HG03439 (cell line): ENCODE measurements at regions not wholly inside any gene's neighbourhood (a gene's known extent, or its start where the extent isn't known, plus 50 kb on each side); places are given as distances from the start of the nearest gene placed in this dataset.

Source experiments
- ATAC-seq: cut with Tn5 transposase; IDR thresholded peaks from one replicate; pipeline ENCODE4 v1.9.1; 2021; ENCODE audit warnings: mild to moderate bottlenecking, moderate library complexity; ENCODE audit not compliant: unreplicated experiment

DNA sequence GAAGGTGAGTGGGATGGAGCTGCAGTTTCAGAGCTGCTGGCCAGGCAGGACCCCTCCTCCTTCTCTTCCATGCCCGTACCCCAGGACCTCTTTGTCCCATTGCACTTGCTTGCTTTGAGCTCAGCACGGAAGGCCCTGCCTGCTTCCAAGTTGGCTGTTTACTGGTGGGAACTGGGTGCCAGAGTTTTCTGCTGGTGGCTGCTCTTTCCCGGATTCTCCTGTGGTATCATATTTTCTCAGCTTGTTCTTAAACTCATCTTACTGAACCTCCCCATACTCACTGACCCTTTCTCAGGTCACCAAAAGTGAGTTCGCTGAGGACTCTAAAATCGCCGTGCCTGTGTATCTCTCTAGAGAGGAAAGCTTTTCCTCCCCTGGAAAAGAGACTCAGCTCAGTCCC lies 297.7 kb upstream of the TNP1 start:
- no peak for ATAC-seq

DNA sequence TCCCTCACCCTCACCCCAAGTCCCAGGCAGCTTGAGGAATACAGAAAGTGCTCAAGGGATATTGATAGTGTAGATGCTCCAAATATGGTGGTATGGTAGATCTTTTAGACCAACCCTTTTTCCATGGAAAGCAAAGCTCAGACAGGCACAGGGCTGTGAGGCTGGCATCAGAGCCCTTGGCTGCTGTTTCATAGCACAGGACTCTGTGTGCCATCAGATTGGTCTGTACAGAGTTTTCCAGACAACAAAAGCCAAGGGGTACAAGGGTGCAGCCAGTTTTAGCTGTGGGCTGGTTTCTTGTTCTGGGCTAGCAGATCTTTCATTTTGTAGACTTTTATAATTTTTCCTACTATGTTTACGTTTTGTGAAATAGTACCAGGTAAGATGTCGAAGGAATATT lies 296.9 kb upstream of the TNP1 start:
- ATAC-seq, result no peak

DNA sequence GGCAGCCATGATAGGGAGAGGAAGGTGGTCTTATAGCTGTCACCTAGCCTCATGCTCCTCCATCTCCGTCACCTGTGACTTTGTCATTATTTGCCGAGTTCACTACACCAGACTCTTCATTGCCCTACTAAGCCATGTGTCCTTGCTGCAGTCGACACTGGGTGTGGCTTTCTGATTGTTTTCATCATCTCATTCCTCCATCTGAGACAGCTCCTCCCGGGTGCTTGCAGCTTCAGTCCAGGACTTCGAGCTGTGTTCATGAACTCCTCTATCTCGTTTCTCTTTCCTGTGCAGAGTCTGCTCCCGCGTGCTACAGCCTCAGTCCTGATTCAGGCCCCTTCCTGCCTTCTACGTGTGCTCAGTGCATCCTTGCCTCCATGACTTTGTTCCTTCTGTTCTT lies 295.1 kb upstream of the TNP1 start:
- ATAC-seq, result no peak

DNA sequence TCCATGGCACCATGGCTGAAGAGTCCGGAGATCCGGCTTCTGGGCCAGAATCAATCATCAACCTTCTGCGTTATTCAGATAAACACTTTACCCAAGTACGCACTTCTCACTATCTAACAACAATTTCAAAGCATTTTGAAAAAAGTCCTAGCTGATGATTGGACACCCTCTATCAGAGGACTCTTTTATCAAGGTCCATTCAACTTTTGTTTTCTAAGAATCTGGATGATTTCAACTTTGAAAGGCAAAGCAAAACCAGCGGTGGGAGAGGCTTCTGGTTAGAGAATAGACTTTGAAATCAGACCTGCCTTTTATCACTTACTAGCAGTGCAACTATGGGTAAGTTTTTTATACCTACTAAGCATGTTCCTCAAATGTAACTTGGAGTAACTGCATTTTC lies 293.6 kb upstream of the TNP1 start:
- ATAC-seq, result no peak

DNA sequence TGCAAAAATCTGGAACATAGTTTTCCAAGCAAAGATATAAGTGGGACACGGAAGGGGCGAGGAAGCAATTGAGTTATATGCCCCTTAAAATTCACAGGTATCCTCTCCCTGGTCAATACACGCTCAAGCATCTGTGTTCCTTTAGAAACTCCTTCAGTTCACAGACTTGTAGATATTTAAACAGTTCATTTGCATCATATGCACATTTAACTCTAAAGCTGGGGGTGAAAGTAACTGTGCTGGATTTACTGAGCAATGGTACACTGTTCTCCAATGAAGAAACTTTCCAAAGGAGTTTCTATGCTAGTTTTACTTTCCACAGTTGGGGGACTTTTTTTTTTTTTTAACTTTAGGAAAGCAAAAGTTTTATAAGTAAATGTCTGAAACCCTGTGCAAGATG lies 293.0 kb upstream of the TNP1 start:
- ATAC-seq, result no peak

DNA sequence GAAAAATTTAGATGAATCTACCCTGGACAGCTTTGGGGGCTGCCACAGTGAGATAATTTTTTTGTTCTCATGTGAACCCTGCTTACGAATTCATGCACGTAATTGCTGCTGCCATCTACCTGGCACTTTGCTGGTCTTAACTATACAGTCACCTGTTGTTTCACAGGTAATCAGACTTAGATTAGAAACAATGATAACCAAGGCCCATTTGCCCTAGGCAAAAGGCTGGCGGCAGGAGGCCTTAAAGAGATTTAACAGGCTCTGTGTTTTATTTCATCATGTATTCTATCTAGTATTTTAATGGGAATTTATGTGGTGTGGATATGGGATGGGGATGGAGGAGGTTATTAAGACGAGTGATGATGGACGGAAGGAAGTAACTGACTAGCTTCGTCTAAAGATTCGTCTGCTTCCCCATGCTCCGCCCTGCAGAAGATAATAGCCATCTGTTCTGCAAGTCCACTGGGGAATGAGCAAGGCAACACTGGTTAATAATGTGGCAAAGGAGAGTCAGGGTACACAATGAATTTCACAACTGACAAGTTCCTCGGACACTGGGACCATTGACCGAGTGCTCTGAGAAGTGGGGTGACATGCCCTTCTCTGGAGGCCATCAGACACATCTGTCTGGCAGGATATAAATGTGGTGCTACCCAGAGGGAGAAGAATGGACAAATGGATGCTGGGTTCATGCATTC lies 291.8 kb upstream of the TNP1 start:
- ATAC-seq, result no peak

DNA sequence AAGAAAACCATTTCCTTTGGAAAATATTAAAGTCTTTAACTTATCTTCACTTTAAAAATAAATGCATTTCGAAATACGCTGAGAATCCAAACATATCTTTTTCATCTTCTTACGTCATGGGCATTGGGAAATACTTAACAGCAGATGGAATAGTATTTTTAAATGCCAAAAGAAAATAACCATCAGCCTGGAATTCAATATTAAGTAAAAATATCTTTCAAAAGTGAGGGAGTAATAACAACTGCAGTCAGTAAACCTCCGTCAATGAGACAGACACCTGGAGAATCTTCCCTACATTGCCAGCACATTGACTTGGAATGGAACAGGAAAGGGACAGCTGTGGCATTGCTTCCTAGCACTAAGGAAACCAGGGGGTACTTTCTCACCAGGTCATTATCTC lies 290.4 kb upstream of the TNP1 start:
- ATAC-seq, result no peak

DNA sequence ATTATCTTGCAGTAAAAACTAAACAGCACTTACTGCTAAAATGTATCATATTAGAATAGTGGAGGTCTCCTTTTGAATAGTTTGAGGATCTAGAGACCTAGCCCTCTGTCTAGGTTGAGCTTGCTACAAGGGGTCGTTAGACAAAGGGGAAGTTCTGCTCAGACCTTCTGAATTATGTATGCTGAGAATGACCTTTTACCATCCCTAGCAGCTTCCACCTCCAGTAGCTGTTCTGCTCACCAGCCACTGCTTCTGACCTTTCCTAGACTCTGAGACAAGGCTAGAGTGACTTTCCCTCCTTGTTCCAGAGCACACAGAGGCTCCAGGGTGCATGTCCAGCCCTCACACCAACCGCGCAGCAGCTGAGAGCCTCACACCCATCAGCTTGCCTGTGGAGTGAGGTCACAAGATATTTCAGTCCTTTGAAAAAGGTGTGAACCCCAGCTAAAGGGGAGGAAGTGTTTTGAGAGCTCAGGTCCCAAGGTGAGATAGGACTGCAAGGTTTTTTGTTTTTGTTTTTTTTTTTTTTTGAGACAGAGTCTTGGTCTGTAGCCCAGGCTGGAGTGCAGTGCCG lies 289.3 kb upstream of the TNP1 start:
- ATAC-seq, result no peak

DNA sequence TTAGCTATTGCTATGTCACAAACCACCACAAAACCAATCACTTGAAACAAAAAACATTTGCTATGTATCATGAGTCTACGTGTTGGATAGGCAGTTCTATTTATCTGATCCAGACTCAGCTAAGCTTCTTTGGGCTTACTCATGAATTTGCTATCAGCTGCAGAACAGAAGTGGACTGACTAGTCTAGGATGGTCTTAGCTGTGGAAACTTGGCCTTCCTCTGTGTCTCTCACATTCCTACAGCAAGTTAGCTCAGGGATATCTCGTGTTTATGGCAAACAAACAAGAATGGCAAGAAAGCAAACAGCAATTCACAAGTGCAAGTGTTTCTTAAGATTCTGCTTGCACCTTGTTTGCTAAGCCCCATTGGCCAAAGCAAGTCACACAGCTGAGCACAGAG lies 288.0 kb upstream of the TNP1 start:
- no peak for ATAC-seq

DNA sequence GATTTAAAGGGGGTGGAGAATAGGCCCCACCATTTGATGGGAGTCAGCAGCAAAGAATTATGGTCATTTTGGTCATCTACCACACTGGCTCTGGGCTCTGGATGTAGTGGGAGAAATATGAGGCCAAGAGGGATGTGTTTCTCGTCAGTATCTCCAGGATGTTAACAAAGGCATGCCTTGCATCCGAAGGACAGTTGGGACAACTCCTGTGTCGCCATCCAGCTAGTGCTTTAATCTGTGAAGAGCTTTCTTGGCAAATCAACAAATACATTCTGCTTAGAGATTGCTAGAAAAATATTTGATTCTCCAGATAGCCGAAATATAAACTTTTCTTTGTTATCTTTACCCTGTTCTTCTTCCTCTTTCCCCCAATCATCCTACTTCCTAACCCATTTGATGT lies 287.1 kb upstream of the TNP1 start:
- no peak for ATAC-seq

DNA sequence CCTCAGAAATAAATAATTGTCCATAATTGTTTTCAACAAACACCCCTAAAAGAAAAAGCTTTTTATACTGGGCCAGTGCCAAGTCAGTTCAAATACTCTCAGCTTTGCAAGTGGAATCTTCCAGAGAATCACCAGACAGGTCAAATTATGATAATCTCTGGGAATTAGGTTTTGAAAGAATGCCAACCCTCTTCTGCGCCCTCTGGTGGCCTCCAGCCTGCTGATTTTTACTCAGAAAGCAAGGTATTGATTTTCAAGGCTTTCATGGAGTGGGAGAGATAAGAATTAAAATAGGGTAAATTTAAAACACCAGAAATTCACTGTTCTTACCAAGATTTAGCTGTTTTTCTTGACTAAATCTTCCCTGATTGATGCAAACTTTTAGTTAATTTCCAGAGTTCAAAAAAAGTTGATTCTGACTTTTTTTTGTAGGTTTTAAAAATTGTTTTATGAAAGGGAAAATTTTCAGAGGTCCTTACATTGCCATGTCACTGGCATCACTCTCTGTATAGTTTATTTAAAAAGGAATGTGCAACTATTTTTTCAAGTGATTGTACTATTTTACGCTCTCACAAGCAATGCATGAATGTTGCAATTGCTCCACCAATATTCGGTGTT lies 282.9 kb upstream of the TNP1 start:
- ATAC-seq, result no peak

DNA sequence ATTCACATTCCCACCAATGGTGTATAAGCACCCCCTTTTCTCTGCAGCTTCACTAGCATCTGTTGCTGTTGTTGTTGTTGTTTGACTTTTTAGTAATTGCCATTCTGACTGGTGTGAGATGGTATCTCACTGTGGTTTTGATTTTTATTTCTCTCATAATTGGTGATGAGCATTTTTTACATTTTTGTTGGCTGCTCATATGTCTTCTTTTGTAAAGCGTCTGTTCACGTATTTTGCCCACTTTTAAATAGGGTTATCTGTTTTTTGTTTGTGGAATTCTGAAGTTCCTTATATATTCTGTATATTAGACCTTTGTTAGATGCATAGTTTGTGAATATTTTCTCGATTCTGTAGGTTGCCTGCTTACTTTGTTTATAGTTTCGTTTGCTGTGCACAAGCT lies 278.4 kb upstream of the TNP1 start:
- no peak for ATAC-seq

DNA sequence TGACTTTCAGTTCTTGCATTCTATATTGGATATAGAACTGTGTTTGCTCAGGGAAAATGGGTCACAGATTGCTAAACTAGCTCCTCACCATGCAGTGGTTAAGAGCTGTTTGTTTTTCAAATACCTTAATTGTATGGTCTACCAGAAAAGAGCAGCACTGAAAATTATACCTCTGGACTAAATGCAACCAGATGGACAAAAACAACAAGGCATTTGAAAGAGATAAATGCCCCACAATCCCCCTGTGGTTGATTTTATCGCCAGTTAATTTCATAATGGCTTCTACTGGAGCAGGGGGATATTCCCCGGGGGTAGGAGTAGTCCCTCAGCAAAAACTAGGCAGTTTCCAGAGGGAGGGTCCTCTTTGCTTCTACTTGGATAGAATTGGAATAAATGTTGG lies 267.9 kb upstream of the TNP1 start:
- no peak for ATAC-seq

DNA sequence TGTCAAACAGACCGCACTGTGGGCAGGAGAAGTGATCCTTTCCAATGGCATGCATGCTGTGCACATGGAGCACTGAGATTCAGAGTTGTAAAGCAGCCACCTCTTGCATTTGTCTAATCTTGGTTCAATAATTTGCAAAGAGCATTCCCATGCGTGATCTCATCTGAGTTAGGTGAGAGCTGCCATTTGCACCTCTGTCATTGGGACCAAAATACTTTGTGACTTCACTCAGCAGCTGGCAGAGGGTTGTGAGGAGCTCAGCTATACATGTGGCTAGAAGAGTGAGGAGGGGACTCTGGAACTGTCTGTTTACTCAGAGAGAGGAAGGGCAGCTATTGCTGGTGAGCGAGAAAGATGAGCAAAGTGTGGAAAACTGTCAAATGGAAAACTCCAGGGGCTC lies 265.1 kb upstream of the TNP1 start:
- ATAC-seq, result no peak

DNA sequence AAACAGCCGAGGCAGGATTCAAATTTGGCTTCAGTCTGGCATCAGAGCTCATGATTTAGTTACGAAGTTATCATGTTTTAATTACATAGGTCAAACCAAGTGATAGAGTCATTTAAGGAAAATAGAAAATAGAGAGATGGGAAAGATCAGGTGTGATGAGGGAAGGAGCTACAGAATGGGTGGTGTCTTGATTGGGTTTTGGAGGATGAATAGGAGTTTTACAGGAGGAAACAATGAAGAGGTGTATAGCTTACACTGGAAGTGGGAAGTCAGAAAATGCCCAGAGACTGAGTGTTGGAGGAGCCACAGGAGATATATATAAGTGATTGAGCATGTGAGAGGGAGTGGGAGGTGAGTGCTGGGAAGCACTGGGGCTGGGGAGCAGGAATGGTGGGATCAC lies 264.2 kb upstream of the TNP1 start:
- no peak for ATAC-seq

DNA sequence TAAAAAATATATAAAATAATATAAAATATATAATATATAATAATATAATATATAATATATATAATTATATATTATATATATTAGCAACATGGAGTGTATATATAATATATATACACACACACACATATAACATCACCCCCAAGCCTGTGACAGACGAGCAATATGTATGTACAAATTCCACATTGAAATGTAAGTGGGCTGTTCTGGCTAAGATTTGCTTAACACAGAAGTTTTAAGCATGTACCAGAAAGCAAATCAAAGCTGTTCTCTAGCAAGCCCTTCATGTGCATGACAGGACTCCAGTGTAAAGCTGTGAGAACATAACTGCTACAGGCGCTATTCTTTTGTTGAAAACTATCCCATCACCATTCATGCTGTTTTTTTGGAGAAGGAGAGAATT lies 261.7 kb upstream of the TNP1 start:
- ATAC-seq, result no peak

DNA sequence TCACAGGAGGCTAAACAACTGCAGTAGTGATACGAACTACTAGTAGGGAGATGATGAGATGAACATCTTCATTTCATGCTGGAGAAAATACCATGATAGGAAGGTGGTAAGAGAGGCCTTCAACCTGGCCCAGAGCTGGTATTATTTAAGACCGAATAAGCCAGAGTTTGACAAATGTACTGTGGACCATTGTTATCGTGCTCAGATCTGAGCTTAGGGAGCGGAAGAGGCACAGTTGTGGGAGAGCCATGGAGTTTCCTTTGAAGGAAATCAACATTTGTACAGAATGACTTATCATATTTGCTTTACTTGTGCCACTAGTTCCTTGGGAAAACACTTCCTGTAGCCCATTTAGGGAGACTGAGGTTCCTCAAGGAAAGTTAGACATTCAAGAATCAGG lies 260.6 kb upstream of the TNP1 start:
- ATAC-seq, result no peak

DNA sequence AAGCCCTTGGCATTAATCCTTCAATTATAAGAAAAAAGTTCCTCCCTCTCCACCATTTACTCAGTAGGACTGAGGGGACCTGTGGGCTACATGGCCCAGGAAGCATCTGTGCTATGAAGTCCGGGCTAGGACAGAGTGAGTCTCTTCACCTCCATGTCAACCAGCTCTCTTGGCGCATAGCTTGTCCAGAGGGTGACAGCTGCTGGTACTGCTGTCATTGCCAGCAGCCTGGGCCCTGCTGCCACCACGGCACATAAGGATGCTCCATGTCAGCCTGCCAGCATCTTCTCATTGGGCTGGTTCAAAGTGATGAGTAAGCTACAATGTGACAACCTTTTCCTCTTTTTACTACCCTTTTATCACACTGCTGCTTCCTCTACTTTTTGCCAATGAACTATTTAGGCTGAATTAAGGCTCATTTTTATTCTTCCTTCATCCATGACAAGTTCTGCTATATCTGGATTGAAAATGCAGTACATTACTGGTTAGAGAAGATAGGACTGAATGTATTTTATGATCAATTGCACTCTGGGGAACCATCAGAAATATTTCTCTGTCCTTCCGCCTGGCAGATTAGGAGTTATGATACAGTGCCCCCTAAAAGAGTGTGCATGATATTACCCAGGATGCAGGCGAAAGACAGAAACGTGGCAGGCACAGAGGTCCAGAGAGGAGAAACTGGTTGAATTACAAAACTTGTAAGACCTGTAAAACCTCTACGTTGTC lies 258.9 kb upstream of the TNP1 start:
- ATAC-seq, result no peak

DNA sequence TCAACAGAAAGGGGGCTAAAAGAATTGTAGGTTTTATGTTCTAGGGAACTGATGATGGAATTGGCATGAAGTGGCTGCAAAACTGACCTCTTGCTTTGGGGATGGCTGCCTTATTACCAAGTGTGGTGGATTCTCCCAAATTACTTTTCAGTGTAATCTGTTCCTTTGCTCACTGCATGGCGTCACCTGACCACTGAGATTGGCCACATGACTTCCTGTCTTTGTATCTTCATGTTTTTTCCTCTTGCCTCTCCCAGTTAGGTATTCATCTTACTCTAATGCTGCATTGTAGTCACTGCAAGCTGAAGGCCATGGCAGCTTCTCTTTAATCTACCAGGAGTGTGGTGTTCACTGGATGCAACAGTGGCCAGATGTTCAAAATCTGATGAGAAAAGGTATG lies 257.7 kb upstream of the TNP1 start:
- ATAC-seq, result no peak

DNA sequence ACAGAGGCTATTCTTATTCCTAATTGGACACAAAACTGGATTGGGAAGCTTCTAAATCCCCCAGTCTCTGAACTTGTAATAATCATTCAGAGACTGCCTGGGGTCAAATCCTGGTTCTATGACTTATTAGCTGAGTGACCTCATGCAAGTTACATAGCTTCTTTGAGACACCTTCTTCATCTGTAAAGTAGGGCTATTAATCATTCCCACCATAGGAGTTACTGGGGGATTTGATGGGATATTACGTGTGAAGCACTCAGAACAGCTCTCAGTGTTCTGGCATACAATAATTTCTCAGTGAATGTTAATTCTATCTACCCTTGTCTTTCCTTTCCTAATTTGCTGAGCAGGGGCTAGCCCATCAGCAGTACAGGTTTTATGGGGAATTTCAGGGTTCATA lies 256.7 kb upstream of the TNP1 start:
- ATAC-seq, result no peak

DNA sequence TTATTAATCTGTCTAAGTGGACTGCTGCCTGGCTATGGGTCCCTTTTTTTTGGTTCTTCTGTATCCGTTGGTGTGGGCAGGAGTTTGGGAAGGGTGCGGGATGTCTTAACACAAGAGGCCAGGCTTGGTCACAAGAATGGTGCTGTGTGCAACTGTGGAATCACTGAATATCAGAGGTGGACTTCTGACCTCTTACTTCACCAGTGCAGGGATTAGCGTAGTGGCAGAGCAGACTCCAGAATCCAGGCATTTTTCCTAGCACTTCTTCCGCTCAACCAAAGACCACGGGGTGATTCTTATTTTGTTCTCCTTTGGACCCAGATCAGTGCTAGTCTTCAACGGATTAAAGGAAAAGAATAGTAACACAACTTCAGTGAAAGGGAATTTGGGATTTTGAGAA lies 254.3 kb upstream of the TNP1 start:
- ATAC-seq, result no peak

DNA sequence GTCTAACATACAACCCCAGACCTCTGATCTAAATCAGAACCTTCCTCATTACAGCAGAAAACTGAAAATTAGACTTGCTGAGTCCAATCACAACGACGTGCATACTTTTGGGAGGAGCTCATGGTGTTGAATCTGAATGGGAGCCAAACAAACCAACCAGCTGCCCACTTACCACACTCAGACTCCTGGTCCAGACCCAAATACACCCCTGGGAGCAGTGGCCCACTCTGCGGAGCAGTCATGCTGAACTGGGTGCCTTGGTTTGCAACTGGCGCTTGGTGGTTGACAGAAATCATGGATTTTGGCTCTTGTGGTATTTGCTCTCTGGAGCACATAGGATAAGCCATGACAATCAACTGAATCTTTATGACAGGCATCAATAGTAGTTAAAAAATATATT lies 253.6 kb upstream of the TNP1 start:
- ATAC-seq, result no peak
